ENCODE measurements at regions not wholly inside any gene's neighbourhood (a gene's known extent, or its start where the extent isn't known, plus 50 kb on each side); places are given as distances from the start of the nearest gene placed in this dataset.
A peak's percentile ranks its signal among the peaks of the same experiment; 100 is the strongest.

GRCh38 chr12:58378028-58378427 lies 436.7 kb downstream of the ATP23 start:
- DNase-seq, result no peak

GRCh38 chr12:58381546-58381945 lies 440.2 kb downstream of the ATP23 start:
- no peak for DNase-seq

GRCh38 chr12:58384196-58384595 lies 442.8 kb downstream of the ATP23 start:
- DNase-seq, result no peak

GRCh38 chr12:58386136-58386535 lies 444.8 kb downstream of the ATP23 start:
- no peak for DNase-seq

GRCh38 chr12:58387199-58387598 lies 445.8 kb downstream of the ATP23 start:
- DNase-seq, result no peak

GRCh38 chr12:58388261-58388660 lies 446.9 kb downstream of the ATP23 start:
- no peak for DNase-seq

- DNase-seq, result no peak
These were observed 451.8 kb downstream of the ATP23 start for GRCh38 chr12:58393152-58393551.

- no peak for DNase-seq
These were observed 453.7 kb downstream of the ATP23 start for GRCh38 chr12:58395056-58395455.

DNA sequence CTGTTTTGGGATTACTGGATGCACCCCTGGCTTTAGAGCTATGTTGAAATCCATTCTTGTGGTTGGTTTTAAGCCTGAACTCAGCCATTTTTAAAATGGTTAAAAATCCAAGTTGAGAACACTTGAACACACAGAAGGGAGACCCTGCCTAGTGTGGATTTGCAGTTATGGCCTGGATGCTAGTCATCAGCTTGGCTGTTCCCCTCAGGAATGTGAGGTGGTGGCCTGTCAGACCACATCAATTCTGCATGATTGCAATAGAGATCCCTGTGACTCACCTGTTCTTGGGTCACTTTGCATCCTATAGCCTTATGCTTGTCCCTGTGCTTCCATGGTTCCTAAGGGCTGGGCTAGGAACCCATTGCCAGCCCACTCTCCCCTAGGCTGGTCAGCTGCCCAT lies 454.1 kb downstream of the ATP23 start:
- no peak for DNase-seq

GRCh38 chr12:58396239-58396638 lies 454.9 kb downstream of the ATP23 start:
- DNase-seq, result no peak

DNA sequence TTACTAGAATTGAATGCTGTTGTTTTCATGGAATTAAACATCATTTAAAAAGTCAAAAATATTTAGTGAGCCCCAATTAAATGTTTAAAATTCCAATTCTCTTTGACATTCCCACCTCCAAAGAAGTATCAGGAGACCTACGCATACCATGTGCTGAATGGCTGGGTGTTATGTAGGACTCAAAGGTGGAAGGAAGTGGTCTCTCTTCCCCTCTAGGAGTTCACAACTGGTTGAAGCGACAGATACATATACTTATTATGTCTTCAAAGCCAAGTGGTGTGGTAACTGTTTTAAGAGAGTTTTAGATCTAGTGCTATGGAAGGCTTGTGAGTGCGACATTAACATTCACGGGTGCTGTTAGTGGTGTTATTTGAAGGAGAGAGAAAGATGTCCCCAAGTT lies 464.0 kb downstream of the ATP23 start:
- DNase-seq, result no peak

- no peak for DNase-seq
These were observed 467.1 kb downstream of the ATP23 start for GRCh38 chr12:58408516-58408915.

- no peak for DNase-seq
These were observed 471.2 kb downstream of the ATP23 start for GRCh38 chr12:58412461-58413060.

DNA sequence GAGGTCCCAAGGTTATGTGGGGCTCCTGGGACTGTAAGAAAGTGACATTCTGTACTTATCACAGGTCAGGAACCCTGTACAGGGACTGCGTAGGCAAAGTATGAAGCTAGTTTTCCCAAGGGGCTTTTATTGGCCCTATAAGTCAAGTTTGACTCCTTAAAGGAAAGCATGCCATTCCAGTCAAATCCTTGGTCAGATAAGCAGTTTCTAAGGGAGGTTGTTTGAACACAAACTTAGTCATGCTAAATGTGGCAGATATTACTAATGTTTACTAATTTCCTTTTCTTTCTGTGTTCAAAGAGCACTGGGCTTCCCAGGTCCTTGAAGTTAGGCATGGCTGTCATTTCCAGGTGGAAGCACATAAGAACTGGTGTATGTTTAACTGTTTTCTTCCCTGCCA lies 472.4 kb downstream of the ATP23 start:
- no peak for DNase-seq

DNA sequence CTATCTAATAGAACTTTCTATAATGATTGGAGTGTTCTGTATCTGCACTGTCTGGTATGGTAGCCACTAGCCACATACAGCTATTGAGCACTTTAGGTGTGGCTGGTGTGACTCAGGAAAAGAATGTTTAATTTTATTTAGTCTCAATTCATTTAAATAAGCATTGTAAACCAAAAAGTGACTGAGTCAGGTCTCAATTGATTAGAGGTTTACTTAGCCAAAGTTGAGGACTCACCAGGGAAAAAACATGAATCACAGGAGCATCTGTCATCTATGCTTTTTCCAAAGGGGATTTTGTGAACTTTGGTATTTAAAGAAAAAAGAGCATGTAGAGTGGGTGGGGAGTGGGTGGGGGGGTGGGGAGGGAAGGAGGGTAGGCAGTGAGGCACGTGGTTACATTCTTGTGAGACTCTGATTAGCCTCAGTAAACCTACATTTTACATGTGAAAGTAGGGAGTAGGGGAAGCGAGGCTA lies 473.1 kb downstream of the ATP23 start:
- no peak for DNase-seq

DNA sequence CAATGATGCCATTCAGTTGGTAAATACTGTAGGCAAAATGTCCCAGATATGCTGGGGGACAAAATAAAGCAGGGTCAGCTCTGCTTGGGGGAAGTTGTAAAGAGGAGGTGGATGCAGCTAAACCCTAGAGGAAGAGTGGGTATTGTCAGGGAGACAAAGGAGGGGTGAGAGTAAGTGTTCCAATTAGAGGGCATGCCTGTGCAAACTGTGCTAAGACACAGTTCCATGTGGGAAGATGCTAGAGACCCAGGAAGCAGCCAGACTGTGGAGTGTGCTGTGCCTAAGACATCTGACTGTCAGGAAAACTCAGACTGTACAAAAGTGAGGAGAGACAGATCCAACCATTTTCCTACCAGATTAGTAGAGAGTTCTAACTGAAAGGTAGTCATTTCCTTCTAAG lies 474.3 kb downstream of the ATP23 start:
- DNase-seq, result no peak

- DNase-seq, result no peak
These were observed 474.9 kb downstream of the ATP23 start for GRCh38 chr12:58416236-58416635.

DNA sequence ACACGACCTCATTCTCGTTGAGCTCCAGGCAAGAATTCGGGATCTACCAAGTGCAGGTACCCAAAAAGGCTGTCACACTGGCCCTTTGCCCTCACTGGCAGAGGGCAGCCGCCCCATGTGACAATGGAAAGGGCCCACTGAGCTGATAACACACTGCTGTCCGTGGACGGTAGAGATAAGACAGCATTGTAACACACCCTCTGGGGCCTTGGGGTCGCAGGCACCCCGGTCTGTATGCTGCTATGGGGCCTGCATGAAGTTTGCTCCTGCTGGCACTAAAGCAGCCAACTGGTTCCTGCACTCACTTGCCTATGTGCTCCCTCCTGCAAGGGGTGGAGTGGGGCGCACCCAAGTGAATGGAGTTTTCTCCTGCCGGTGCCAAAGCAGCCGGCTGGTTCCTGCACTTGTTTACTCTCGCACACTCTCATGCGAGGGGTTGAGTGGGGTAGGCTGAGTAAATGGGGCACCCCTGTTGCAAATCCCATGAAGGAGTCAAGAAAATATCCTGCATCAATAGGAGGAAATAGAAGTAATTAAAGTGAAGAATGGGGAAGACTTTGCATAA lies 477.9 kb downstream of the ATP23 start:
- DNase-seq, result no peak

DNA sequence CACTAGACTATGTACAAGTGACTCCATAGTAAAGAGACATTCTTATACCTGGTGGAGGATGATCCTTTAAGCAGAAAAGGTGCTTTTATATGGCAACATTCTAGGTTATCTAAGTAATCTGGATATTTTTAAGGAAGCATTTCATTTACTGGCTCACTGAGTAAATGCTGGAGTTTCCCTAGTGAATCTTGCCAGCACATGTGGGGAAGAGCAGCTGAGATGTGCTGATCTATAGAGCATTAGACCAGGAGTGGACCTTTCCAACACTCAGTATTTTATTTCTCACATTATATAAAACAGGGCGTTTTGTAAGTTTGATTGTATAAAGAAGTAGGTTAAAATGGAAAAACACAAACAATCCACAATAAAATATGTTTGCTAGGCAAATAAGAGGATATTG lies 478.5 kb downstream of the ATP23 start:
- DNase-seq, result no peak

DNA sequence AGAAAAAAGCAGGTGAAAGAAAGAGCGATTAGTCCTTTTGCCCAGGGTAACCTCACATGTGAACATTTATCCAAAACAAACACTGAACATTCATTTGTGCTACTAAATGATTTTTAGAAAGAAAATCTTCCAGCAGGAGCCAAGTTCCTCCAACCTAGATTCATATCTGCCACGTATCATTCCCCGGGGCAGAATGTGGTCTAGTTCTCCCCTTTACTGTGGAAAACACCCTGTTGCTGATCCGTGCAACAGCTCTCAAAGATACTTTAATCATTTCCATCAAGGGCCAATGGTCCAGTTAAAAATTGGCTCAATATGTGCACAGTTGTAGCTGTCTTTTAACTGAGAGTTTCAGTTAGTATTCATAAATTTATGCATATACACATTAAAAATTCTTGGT lies 479.1 kb downstream of the ATP23 start:
- DNase-seq, result no peak

- DNase-seq, result no peak
These were observed 480.6 kb downstream of the ATP23 start for GRCh38 chr12:58421990-58422389.

- no peak for DNase-seq
These were observed 483.5 kb downstream of the ATP23 start for GRCh38 chr12:58424735-58425392.

GRCh38 chr12:58425481-58426392 lies 484.4 kb downstream of the ATP23 start:
- DNase-seq, result peak; percentile 7 to 25

All from activated CD4-positive, alpha-beta T cell treated with anti-CD3 and anti-CD28 coated beads, Interleukin-2, amount 50 U/mL, for 48 hours (primary cell).